PC-3 (cell line): ENCODE measurements at regions not wholly inside any gene's neighbourhood (a gene's known extent, or its start where the extent isn't known, plus 50 kb on each side); places are given as distances from the start of the nearest gene placed in this dataset.
A peak's percentile ranks its signal among the peaks of the same experiment; 100 is the strongest.

ENCODE experiments used
- ATAC-seq: fragments of 200-7000 bp; cut with Tn5 transposase; 2 replicates; pipeline ENCODE4 v1.9.1; 2020; ENCODE audit warnings: mild to moderate bottlenecking, moderate library complexity
- BruUV-seq: library from RNA; stranded (reverse); fragments of 400-500 nt; replicated peaks from 2 replicates; lab custom pipeline; 2021; lab: Mats Ljungman, UMichigan
- CTCF ChIA-PET: fragments of 300-600 bp; sonication (Branson Sonifier 250); formaldehyde crosslinking; loops from one replicate; lab custom pipeline; 2022; ENCODE audit warnings: antibody characterized with exemption; lab: Charles Lee
- POLR2A ChIA-PET: fragments of 300-600 bp; sonication (Branson Sonifier 250); formaldehyde crosslinking; loops from one replicate; lab custom pipeline; 2022; ENCODE audit warnings: antibody characterized with exemption; ENCODE audit not compliant: unreplicated experiment; lab: Charles Lee
- DNase-seq: peaks from one replicate; pipeline ENCODE4 v3.0.0-alpha.2; 2015
- H2AFZ ChIP-seq: fragments of 300-600 bp; sonication (generic); 2 replicates; pipeline ENCODE4 v1.6.0; 2016; ENCODE audit warnings: antibody characterized with exemption, low read length
- H3F3A ChIP-seq: fragments of 300-600 bp; sonication (generic); one replicate; pipeline ENCODE4 v1.6.0; 2017; ENCODE audit warnings: antibody characterized with exemption, low read length, control low read depth, mild to moderate bottlenecking; ENCODE audit not compliant: unreplicated experiment
- H3K27ac ChIP-seq: fragments of 300-600 bp; sonication (generic); 2 replicates; pipeline ENCODE4 v1.5.1; 2016; ENCODE audit warnings: mild to moderate bottlenecking, low read length
- H3K27me3 ChIP-seq: fragments of 300-600 bp; sonication (generic); 2 replicates; pipeline ENCODE4 v1.6.1; 2016; ENCODE audit warnings: low read length, mixed read lengths
- H3K36me3 ChIP-seq: fragments of 300-600 bp; sonication (generic); 2 replicates; pipeline ENCODE4 v1.6.1; 2016; ENCODE audit warnings: low read depth, mixed run types, low read length, mixed read lengths
- H3K4me1 ChIP-seq: fragments of 300-600 bp; sonication (generic); 2 replicates; pipeline ENCODE4 v1.5.1; 2016; ENCODE audit warnings: low read length; ENCODE audit not compliant: insufficient read depth
- H3K4me2 ChIP-seq: fragments of 300-600 bp; sonication (generic); 2 replicates; pipeline ENCODE4 v1.6.0; 2016; ENCODE audit warnings: low read length
- H3K4me3 ChIP-seq: fragments of 300-600 bp; sonication (generic); 2 replicates; pipeline ENCODE4 v1.5.1; 2016; ENCODE audit warnings: mild to moderate bottlenecking, low read length, mixed read lengths
- H3K79me2 ChIP-seq: fragments of 300-600 bp; sonication (generic); 2 replicates; pipeline ENCODE4 v1.6.1; 2017; ENCODE audit warnings: low read length, mixed read lengths
- H3K9ac ChIP-seq: fragments of 300-600 bp; sonication (generic); 2 replicates; pipeline ENCODE4 v1.6.0; 2016; ENCODE audit warnings: mild to moderate bottlenecking, low read length
- H3K9me2 ChIP-seq: fragments of 300-600 bp; sonication (generic); replicated peaks from 2 replicates; pipeline ENCODE4 v1.6.1; 2016; ENCODE audit warnings: mixed run types, low read length, mixed read lengths
- H3K9me3 ChIP-seq: fragments of 300-600 bp; sonication (generic); 2 replicates; pipeline ENCODE4 v1.6.1; 2016; ENCODE audit warnings: low read length, mixed read lengths
- H4K20me1 ChIP-seq: fragments of 300-600 bp; sonication (generic); 2 replicates; pipeline ENCODE4 v1.6.1; 2016; ENCODE audit warnings: low read length, mixed read lengths
- EZH2 ChIP-seq: fragments of 300-600 bp; sonication (generic); IDR thresholded peaks from one replicate; pipeline ENCODE4 v1.6.1; 2017; ENCODE audit warnings: antibody characterized with exemption, mild to moderate bottlenecking, low read length; ENCODE audit not compliant: unreplicated experiment
- EZH2phosphoT487 ChIP-seq: fragments of 300-600 bp; sonication (generic); IDR thresholded peaks from 2 replicates; pipeline ENCODE4 v1.6.1; 2018; ENCODE audit warnings: mild to moderate bottlenecking, antibody characterized with exemption, low read length, borderline replicate concordance
- intact Hi-C: fragments of 100-400 bp; cut with micrococcal nuclease; formaldehyde crosslinking; loops from 2 replicates; pipeline ENCODE4 v1.9.0; 2023
- TF ChIP-seq, protein P1 (sequence below): fragments of 300-600 bp; sonication (generic); conservative IDR thresholded peaks from 2 replicates; pipeline ENCODE4 v1.5.1; 2017; ENCODE audit warnings: antibody characterized with exemption, low read depth, mild to moderate bottlenecking, low read length

DNA sequence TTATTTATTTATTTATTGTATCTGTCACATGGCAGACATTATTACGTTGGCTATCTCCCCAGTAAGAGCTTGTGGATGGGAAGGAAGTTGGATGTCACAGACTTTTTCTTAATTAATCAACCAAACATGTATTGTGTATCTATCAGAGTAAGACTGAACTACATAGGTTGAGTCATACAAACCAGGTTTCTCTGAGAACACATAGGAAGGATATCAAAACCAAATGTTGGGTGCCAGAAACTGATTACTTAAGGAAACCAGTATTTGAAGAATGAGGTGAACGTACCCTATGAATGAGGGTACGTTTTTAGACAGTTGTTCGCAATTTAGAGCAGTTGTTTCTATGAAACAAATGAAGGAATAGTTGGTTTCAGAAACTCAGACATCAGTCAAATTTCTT, 136.4 kb downstream of the SLC17A6 start:
- POLR2A ChIA-PET = no interaction called here
- H3K27ac ChIP-seq = no peak overlapping the region
- intact Hi-C loops = no loop called here
- H3K27me3 ChIP-seq = no peaks in the 10 kb centered on the region
- H4K20me1 ChIP-seq = no peaks in the 10 kb centered on the region
- H3K9me3 ChIP-seq = no peaks in the 10 kb centered on the region
- no peaks in the 10 kb centered on the region for H3K36me3 ChIP-seq
- H2AFZ ChIP-seq = no peak overlapping the region
- H3K79me2 ChIP-seq = no peaks in the 10 kb centered on the region
- ATAC-seq = no peak
- no peaks in the 10 kb centered on the region for H3F3A ChIP-seq
- no peak overlapping the region for H3K4me2 ChIP-seq
- no TSS peak for BruUV-seq
- no peak overlapping the region for H3K9ac ChIP-seq
- no peak for DNase-seq
- H3K4me1 ChIP-seq = no peaks in the 10 kb centered on the region
- CTCF ChIA-PET = no interaction called here
- no peaks in the 10 kb centered on the region for H3K9me2 ChIP-seq
- no peak overlapping the region for H3K4me3 ChIP-seq
- TF ChIP-seq EZH2 (no peak), EZH2phosphoT487 (no peak)
- TF ChIP-seq, protein P1, sequence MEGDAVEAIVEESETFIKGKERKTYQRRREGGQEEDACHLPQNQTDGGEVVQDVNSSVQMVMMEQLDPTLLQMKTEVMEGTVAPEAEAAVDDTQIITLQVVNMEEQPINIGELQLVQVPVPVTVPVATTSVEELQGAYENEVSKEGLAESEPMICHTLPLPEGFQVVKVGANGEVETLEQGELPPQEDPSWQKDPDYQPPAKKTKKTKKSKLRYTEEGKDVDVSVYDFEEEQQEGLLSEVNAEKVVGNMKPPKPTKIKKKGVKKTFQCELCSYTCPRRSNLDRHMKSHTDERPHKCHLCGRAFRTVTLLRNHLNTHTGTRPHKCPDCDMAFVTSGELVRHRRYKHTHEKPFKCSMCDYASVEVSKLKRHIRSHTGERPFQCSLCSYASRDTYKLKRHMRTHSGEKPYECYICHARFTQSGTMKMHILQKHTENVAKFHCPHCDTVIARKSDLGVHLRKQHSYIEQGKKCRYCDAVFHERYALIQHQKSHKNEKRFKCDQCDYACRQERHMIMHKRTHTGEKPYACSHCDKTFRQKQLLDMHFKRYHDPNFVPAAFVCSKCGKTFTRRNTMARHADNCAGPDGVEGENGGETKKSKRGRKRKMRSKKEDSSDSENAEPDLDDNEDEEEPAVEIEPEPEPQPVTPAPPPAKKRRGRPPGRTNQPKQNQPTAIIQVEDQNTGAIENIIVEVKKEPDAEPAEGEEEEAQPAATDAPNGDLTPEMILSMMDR = no peak

DNA sequence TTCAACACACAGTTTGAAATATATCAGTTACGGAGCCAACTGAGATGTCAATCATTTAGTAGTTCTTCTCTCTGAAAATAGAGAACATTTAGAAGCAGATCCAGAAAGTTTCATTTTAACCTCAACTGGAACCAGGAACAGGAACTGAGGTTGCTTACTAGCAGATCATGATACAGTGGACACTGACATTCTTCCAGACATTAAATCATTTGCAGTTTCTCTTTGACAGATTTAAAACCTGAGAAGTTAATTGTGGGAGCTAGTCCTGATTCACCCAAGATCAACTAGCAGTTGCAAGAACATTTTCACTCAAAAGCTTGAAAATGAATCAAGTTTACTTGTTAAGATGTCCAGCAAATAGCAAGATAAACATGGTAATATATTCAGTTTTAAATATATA, 135.4 kb downstream of the SLC17A6 start:
- Histone ChIP-seq H3K4me1 (no peaks in the 10 kb centered on the region), H3K79me2 (no peaks in the 10 kb centered on the region), H3F3A (no peaks in the 10 kb centered on the region), H4K20me1 (no peaks in the 10 kb centered on the region), H3K36me3 (no peaks in the 10 kb centered on the region), H2AFZ (no peak overlapping the region), H3K4me2 (no peak overlapping the region), H3K4me3 (no peak overlapping the region), H3K27ac (no peak overlapping the region), H3K9me3 (no peaks in the 10 kb centered on the region), H3K9me2 (no peaks in the 10 kb centered on the region), H3K27me3 (no peaks in the 10 kb centered on the region), H3K9ac (no peak overlapping the region)
- no peak for DNase-seq
- POLR2A ChIA-PET = no interaction called here
- TF ChIP-seq EZH2 (no peak), EZH2phosphoT487 (no peak)
- TF ChIP-seq, protein P1 = no peak
- CTCF ChIA-PET = interaction anchor here (0.6 kb wide), 1 partner anchor 314 kb away, joined by 3 read pairs; no protein-coding TSS in a partner anchor
- no peak for ATAC-seq
- no TSS peak for BruUV-seq
- intact Hi-C loops = no loop called here

DNA sequence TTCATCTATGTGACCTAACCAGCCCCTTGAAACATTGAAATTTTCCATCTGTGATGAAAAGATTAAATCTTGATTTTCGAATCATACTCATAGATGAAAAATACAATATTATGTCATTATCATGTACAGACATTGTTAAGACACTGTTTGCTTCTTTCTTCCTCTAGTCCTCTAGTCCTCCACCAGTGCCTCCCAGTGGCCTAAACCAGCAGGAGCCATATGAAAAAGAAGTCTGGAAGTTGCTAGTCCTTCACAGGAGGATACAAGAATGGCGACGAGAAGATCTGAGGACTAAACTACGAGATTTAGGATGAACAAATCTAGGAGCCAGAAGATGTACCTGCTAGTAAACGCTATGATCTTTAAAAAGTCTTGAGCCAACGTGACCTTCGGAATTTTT, 134.1 kb downstream of the SLC17A6 start:
- H3K27me3 ChIP-seq = no peaks in the 10 kb centered on the region
- H3K9me3 ChIP-seq = no peaks in the 10 kb centered on the region
- no peaks in the 10 kb centered on the region for H3K36me3 ChIP-seq
- H3F3A ChIP-seq = no peaks in the 10 kb centered on the region
- peak; percentile 51 for DNase-seq
- H3K79me2 ChIP-seq = no peaks in the 10 kb centered on the region
- no peak overlapping the region for H3K4me2 ChIP-seq
- H3K27ac ChIP-seq = no peak overlapping the region
- no TSS peak for BruUV-seq
- POLR2A ChIA-PET = no interaction called here
- H2AFZ ChIP-seq = peak overlapping the region; percentile 26; the same call in 1 of the 2 replicates
- H4K20me1 ChIP-seq = no peaks in the 10 kb centered on the region
- H3K4me1 ChIP-seq = no peaks in the 10 kb centered on the region
- no peak for TF ChIP-seq EZH2phosphoT487
- TF ChIP-seq, protein P1 = peak; percentile 64
- no peak for TF ChIP-seq EZH2
- no peak overlapping the region for H3K9ac ChIP-seq
- H3K4me3 ChIP-seq = no peak overlapping the region
- no peaks in the 10 kb centered on the region for H3K9me2 ChIP-seq
- 0 out of 2 replicates have a peak, but pooled peaks have one; percentile 27 for ATAC-seq
- CTCF ChIA-PET = no interaction called here
- intact Hi-C loops = no loop called here
